ENCODE measurements at regions not wholly inside any gene's neighbourhood (a gene's known extent, or its start where the extent isn't known, plus 50 kb on each side); places are given as distances from the start of the nearest gene placed in this dataset.
"Not testable (repeated sequence)": the region's sequence is repeated elsewhere in the genome, so short reads cannot be mapped to it uniquely, and the experiment has no call there.

DNA sequence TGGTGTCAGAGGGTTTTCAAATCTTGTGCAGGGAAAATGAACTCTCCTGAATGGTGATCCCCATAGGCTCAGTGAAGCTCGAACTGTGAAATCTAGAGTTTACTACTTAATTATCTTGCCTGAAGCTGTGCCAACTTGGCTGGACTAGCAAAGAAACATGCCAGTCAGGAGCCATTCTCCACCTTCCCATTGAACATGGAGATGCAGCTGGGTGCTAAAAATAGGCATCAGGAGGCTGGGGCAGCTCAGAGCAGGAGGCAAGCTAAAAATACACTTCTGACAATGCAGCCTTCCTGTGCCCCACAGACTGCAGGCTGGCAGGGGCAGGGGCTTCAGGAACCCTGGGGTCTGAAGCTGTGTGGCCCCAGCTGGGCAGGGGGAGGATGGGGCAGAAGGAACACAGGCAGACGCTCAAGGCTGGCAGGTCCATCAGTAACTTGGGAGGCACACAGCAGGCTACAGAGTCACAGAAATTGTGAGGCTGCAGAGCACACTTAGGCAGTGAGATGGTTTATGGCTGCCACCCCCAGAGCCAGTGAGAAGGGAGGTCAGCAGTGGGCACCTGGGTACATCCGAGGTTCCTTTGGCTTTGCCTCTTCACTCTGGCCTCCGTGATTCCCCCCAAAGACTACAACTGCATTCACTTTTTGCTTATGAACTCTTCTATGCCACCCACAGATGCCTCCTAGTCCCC, 155.4 kb upstream of the KCND3 start:
- Mint-ChIP-seq H3K4me3 (no peak overlapping the region), H3K36me3 (no peaks in the 10 kb centered on the region), H3K9me3 (peaks cover 5% of the 10 kb centered on the region), H3K4me1 (ENCODE audit: unreplicated experiment) (no peaks in the 10 kb centered on the region), H3K27ac (no peak overlapping the region), H3K27me3 (peaks cover 44% of the 10 kb centered on the region)
- DNase-seq (ENCODE audit: extremely low spot score, unreplicated experiment): no peak
- TF ChIP-seq, protein P1, sequence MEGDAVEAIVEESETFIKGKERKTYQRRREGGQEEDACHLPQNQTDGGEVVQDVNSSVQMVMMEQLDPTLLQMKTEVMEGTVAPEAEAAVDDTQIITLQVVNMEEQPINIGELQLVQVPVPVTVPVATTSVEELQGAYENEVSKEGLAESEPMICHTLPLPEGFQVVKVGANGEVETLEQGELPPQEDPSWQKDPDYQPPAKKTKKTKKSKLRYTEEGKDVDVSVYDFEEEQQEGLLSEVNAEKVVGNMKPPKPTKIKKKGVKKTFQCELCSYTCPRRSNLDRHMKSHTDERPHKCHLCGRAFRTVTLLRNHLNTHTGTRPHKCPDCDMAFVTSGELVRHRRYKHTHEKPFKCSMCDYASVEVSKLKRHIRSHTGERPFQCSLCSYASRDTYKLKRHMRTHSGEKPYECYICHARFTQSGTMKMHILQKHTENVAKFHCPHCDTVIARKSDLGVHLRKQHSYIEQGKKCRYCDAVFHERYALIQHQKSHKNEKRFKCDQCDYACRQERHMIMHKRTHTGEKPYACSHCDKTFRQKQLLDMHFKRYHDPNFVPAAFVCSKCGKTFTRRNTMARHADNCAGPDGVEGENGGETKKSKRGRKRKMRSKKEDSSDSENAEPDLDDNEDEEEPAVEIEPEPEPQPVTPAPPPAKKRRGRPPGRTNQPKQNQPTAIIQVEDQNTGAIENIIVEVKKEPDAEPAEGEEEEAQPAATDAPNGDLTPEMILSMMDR (conservative IDR thresholded peaks at IDR 0.05): no peak

DNA sequence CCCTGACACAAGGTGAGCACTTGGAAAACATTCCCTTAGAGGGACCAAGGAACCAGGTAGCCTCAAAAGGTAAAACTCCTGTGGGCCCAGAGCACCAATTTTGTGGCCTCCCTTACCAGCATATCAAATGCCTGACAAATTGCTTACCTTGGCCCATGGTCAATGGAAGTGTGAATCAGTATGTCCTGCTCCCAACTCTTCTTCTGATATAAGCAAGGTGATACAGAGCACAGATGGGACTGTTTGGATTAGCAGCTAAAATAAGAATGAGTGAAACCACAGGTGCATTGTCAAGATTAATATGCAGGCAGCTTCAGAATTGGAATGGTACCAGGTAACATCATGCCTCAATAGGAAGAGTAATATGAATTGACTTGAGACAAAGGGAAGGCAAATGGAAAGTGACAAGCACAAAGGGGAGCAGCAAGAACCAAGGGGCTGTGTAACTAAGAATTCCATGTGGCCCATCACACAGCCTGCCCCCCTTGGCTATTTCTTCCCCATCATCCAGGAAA, 156.8 kb upstream of the KCND3 start:
- H3K36me3 Mint-ChIP-seq: no peaks in the 10 kb centered on the region
- no peak overlapping the region for H3K27ac Mint-ChIP-seq
- peaks cover 5% of the 10 kb centered on the region for H3K9me3 Mint-ChIP-seq
- peaks cover 36% of the 10 kb centered on the region for H3K27me3 Mint-ChIP-seq
- DNase-seq (ENCODE audit: extremely low spot score, unreplicated experiment): no peak
- no peaks in the 10 kb centered on the region for H3K4me1 Mint-ChIP-seq (ENCODE audit: unreplicated experiment)
- H3K4me3 Mint-ChIP-seq: no peak overlapping the region
- TF ChIP-seq, protein P1 (conservative IDR thresholded peaks at IDR 0.05): no peak

DNA sequence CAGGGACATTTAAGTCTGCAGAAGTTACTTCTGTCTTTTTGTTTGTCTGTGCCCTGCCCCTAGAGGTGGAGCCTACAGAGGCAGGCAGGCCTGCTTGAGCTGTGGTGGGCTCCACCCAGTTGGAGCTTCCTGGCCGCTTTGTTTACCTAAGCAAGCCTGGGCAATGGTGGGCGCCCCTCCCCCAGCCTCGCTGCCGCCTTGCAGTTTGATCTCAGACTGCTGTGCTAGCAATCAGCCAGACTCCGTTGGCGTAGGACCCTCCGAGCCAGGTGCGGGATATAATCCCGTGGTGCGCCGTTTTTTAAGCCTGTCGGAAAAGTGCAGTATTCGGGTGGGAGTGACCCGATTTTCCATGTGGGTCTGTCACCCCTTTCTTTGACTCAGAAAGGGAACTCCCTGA, 170.7 kb upstream of the KCND3 start:
- not testable (repeated sequence) for H3K27ac Mint-ChIP-seq; H3K27me3 Mint-ChIP-seq; H3K9me3 Mint-ChIP-seq; DNase-seq (ENCODE audit: extremely low spot score, unreplicated experiment); H3K4me3 Mint-ChIP-seq; H3K36me3 Mint-ChIP-seq; H3K4me1 Mint-ChIP-seq (ENCODE audit: unreplicated experiment)

DNA sequence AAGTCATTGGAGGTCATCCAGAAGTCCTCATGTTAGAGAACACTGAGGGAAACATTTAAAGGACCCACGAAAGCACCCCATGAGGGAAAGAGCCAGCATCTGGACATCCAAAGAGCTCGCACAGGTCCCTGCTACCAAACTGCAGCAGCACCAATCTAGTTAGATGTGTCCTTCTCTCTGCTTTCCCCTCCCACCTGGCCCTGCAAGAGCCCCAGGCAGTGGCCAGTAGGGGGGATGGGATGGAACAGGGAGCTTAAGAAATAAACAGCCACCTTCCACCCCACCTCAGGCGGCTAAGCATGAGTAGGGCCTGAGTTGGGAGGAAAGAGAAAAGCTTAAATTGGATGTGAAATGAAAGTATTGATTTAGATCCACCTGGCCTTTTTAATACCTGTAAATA, 175.9 kb upstream of the KCND3 start:
- Mint-ChIP-seq H3K4me1 (ENCODE audit: unreplicated experiment) (no peaks in the 10 kb centered on the region), H3K27me3 (peaks cover 18% of the 10 kb centered on the region), H3K9me3 (peaks cover 5% of the 10 kb centered on the region), H3K4me3 (no peak overlapping the region), H3K27ac (no peak overlapping the region), H3K36me3 (no peaks in the 10 kb centered on the region)
- no peak for DNase-seq (ENCODE audit: extremely low spot score, unreplicated experiment)
- TF ChIP-seq, protein P1 (conservative IDR thresholded peaks at IDR 0.05): no peak

DNA sequence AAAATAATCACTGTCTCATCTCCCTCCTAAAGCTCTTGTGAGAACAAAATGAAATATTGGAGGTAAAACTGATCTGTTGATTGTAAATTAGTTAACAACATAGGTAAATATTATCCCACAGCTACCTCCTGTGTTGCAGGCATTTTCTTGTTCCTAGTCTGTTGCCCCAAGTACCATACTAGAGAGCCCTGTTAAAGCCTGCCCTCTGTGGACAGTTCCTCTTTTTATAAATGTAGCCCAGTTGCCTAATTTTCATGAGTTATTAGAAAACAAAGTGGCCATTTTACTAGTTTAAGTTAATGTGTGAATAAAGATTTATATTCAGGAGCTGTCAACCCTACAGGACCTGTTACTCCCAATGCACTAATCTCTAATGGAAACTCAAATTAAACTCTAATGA, 180.0 kb upstream of the KCND3 start:
- H3K27me3 Mint-ChIP-seq: peaks cover 20% of the 10 kb centered on the region
- H3K9me3 Mint-ChIP-seq: no peaks in the 10 kb centered on the region
- TF ChIP-seq, protein P1 (conservative IDR thresholded peaks at IDR 0.05): no peak
- no peaks in the 10 kb centered on the region for H3K4me1 Mint-ChIP-seq (ENCODE audit: unreplicated experiment)
- no peak for DNase-seq (ENCODE audit: extremely low spot score, unreplicated experiment)
- H3K4me3 Mint-ChIP-seq: no peak overlapping the region
- H3K36me3 Mint-ChIP-seq: no peaks in the 10 kb centered on the region
- no peak overlapping the region for H3K27ac Mint-ChIP-seq

DNA sequence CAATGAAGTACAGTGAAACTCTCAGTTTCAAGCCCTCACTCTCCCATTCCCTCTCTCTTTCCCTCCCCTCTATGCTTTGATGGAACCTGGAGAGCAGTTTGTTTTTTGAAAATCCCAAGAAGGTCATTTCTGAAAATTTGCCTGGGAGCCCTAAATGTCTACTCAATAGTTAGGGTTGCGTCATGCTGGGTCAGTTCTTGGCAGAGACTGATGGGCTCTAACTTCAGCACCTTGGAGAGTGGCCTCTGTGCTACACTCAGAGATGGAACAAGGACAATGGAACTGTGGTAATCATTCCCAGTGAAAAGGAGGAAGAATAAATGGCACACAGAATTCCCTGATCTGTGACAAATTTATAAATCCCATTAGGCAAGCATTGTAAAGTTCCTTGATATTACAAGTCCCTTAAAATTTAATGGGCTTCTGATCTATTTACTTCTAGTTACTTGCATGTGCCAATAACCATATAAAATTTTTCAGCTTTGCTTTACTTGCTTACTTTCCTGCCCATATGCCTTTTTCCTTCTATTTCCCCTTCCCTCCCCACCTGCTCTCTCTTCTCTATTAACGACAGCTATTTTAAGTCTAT, 182.9 kb upstream of the KCND3 start:
- no peak overlapping the region for H3K27ac Mint-ChIP-seq
- H3K4me3 Mint-ChIP-seq: no peak overlapping the region
- H3K4me1 Mint-ChIP-seq (ENCODE audit: unreplicated experiment): no peaks in the 10 kb centered on the region
- H3K36me3 Mint-ChIP-seq: no peaks in the 10 kb centered on the region
- H3K9me3 Mint-ChIP-seq: no peaks in the 10 kb centered on the region
- TF ChIP-seq, protein P1 (conservative IDR thresholded peaks at IDR 0.05): no peak
- no peak for DNase-seq (ENCODE audit: extremely low spot score, unreplicated experiment)
- H3K27me3 Mint-ChIP-seq: peaks cover 9% of the 10 kb centered on the region

All from type B pancreatic cell (in vitro differentiated cells).